Lung (tissue), 11 donors: ENCODE measurements at regions not wholly inside any gene's neighbourhood (a gene's known extent, or its start where the extent isn't known, plus 50 kb on each side); places are given as distances from the start of the nearest gene placed in this dataset.

Experiments
- ATAC-seq: fragments of 200-7000 bp; cut with Tn5 transposase; one replicate; pipeline ENCODE4 v1.9.1; 2020; ENCODE audit warnings: moderate number of reproducible peaks; ENCODE audit not compliant: insufficient read depth, low FRiP score
- DNase-seq, 3 donors: peaks; one replicate each; pipeline ENCODE4 v3.0.0-alpha.2; 2013 to 2017
- H3K27ac ChIP-seq, 2 donors: one replicate each; pipeline ENCODE4 v1.5.1; 2013; ENCODE audit warnings: mild to moderate bottlenecking in 2 of 2, moderate library complexity in 2 of 2, control low read depth in 1 of 2, inconsistent platforms in 1 of 2, low read depth in 1 of 2, low read length in 1 of 2
- H3K27me3 ChIP-seq, 3 donors: one replicate each; pipeline ENCODE4 v1.5.1; 2013; ENCODE audit warnings: low read length in 2 of 3; ENCODE audit not compliant: control insufficient read depth in 3 of 3, insufficient read depth in 3 of 3
- H3K36me3 ChIP-seq, 4 donors: one replicate each; pipeline ENCODE4 v1.5.1; 2013; ENCODE audit warnings: low read length in 4 of 4, mild to moderate bottlenecking in 1 of 4, moderate library complexity in 1 of 4; ENCODE audit not compliant: control insufficient read depth in 4 of 4, insufficient read depth in 4 of 4
- H3K4me1 ChIP-seq, 5 donors: one replicate each; pipeline ENCODE4 v1.5.1; 2013; ENCODE audit warnings: low read length in 5 of 5, mild to moderate bottlenecking in 2 of 5, moderate library complexity in 1 of 5; ENCODE audit not compliant: control insufficient read depth in 5 of 5, insufficient read depth in 5 of 5
- H3K4me3 ChIP-seq: one replicate; pipeline ENCODE4 v1.5.1; 2013; ENCODE audit warnings: mild to moderate bottlenecking, control low read depth, moderate library complexity
- H3K9ac ChIP-seq, 2 donors: one replicate each; pipeline ENCODE4 v1.5.1; 2013; ENCODE audit warnings: low read length in 2 of 2, control low read depth in 1 of 2; ENCODE audit not compliant: insufficient read depth in 1 of 2
- H3K9me3 ChIP-seq, 4 donors: one replicate each; pipeline ENCODE4 v1.5.1; 2013; ENCODE audit warnings: low read length in 3 of 4, mild to moderate bottlenecking in 1 of 4, moderate library complexity in 1 of 4; ENCODE audit not compliant: control insufficient read depth in 4 of 4, insufficient read depth in 3 of 4
- CTCF ChIP-seq: IDR thresholded peaks from 2 replicates; pipeline ENCODE4 v1.5.1; 2012; ENCODE audit warnings: mild to moderate bottlenecking; ENCODE audit errors: control extremely low read depth, extremely low read depth
- WGBS, 2 donors: extraction: QIAGEN DNeasy Blood & Tissue Kit; methylation state at CpG; one replicate each; pipeline ENCODE4 v1.1.7; 2013; 5-methylcytosine and 5-hydroxymethylcytosine counted together
- donor health status: control.
- donor health status: control.
- donor health status: Bipolar disorder and iron deficiency.
- donor health status: healthy.
- donor health status: DM: yes; HTN: yes; CAD: no.

GRCh38 chr7:42661312-42661711 is 250.6 kb downstream of the C7orf25 start:
- TF ChIP-seq CTCF = no peak
- Histone ChIP-seq H3K4me3 (no peak overlapping the region), H3K9me3 (no peaks in the 10 kb centered on the region), H3K27ac (no peak overlapping the region), H3K36me3 (no peaks in the 10 kb centered on the region), H3K4me1 (no peaks in the 10 kb centered on the region), H3K9ac (no peak overlapping the region), H3K27me3 (no peaks in the 10 kb centered on the region)
- 88 to 92% methylated on average over 2 of the region's 2 CpGs for WGBS, 2 donors
- DNase-seq = no peak
- no peak for ATAC-seq

DNA sequence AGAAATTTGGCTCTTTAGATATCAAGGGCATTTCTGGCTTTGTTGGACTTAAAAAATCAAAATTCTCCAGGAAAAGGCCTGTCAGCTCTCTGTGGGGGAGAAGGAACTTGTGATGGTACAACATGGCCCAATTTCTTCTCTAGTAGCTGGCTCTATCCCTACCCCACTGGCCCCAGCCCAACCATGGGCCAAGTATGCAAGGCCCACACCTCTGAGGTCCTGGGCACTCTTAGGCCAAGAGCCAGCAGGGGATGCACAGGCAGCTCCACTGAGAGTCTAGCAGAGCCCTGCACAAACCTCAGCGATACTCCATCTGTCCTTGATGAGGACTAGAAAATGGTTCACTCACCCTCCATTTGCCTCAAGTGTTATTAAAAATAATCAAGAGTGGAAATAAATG is 261.2 kb downstream of the C7orf25 start:
- no peak overlapping the region for H3K9ac ChIP-seq
- no peak for ATAC-seq

DNA sequence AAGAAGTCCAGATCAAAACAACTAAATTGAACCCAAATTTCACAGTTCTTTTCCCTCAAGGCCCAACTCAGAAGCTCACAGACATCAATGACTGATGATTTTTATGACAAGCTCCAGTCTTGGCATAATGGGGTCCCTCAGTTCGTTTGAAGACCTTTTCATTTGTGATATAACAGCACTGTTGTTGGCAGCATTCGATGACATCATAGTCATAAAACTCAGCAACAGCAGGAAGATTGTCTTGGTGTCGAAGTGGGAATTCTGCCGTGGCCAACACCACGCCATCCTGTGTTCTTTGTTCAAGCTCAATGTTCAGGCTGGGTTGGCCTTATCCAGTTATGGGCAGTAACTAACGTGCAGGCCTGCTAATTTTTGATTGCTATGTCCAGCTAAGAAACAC is 261.7 kb downstream of the C7orf25 start:
- DNase-seq (no peak), ATAC-seq (no peak)
- no peak for TF ChIP-seq CTCF
- Histone ChIP-seq H3K9me3 (peaks cover 0 to 1% (median under 1%) of the 10 kb centered on the region in 4 donors), H3K27me3 (no peaks in the 10 kb centered on the region), H3K27ac (no peak overlapping the region), H3K4me1 (no peaks in the 10 kb centered on the region), H3K4me3 (no peak overlapping the region), H3K36me3 (no peaks in the 10 kb centered on the region), H3K9ac (no peak overlapping the region)
- 83 to 87% methylated on average over 6 of the region's 6 CpGs for WGBS, 2 donors

More for the DNA sequence above, 261.2 kb downstream of the C7orf25 start:
- WGBS, 2 donors = 94 to 100% methylated on average over 1 of the region's 1 CpG
- H3K27ac ChIP-seq = no peak overlapping the region
- peaks cover 0 to 4% (median 2%) of the 10 kb centered on the region in 4 donors for H3K9me3 ChIP-seq
- H3K36me3 ChIP-seq = no peaks in the 10 kb centered on the region
- H3K4me3 ChIP-seq = no peak overlapping the region
- no peak for DNase-seq
- no peaks in the 10 kb centered on the region for H3K4me1 ChIP-seq
- no peaks in the 10 kb centered on the region for H3K27me3 ChIP-seq
- TF ChIP-seq CTCF = no peak

GRCh38 chr7:42645906-42646305 is 266.0 kb downstream of the C7orf25 start:
- Histone ChIP-seq H3K36me3 (no peaks in the 10 kb centered on the region), H3K9ac (no peak overlapping the region), H3K4me3 (no peak overlapping the region), H3K27ac (no peak overlapping the region), H3K27me3 (no peaks in the 10 kb centered on the region), H3K4me1 (no peaks in the 10 kb centered on the region), H3K9me3 (peaks cover 0 to 2% (median 0%) of the 10 kb centered on the region in 4 donors)
- 65 to 74% methylated on average over 3 of the region's 3 CpGs for WGBS, 2 donors
- ATAC-seq = no peak
- no peak for DNase-seq
- no peak for TF ChIP-seq CTCF
